Amniotic epithelial cell (primary cell): ENCODE measurements at regions not wholly inside any gene's neighbourhood (a gene's known extent, or its start where the extent isn't known, plus 50 kb on each side); places are given as distances from the start of the nearest gene placed in this dataset.

Experiments
- DNase-seq: peaks from one replicate; pipeline ENCODE4 v3.0.0-alpha.2; 2010; ENCODE audit warnings: low read depth

DNA sequence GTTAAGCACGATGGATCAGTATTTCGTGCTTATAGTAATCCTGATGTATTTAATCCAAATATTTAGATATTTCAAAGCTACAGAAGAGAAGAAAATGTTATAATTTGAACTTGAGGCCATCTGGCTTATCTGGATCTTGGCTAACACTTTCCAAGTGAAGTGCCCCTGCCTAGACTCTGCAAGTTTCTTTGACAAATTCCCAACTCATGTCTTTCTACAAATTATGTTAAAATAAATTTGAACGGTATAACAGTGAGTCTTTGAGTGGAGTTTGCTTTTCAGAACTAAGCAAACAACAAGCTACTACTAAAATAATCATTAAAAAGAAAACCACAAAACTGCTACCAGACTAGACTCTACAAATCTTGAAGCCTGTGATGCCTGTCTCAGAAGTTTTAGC, 374.4 kb upstream of the PRICKLE1 start:
- DNase-seq: no peak

DNA sequence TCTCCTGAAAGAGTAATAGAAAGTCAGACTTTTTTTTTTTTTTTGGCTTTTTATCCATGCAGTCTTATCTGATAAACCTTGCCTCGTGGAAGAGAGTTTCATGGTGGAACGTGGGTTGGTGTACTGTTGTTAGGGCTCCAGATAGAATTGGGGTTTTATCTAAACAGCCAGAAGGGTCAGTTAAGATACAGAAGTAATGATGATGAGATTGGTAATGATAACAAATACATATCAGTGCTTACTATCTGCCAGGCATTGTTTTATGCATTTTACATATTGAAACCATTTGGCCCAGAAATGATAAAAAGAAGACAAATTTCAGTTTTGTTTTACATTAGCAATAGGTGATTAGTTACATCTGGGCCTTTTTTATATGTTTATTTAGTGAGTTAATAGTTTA, 372.8 kb upstream of the PRICKLE1 start:
- no peak for DNase-seq

DNA sequence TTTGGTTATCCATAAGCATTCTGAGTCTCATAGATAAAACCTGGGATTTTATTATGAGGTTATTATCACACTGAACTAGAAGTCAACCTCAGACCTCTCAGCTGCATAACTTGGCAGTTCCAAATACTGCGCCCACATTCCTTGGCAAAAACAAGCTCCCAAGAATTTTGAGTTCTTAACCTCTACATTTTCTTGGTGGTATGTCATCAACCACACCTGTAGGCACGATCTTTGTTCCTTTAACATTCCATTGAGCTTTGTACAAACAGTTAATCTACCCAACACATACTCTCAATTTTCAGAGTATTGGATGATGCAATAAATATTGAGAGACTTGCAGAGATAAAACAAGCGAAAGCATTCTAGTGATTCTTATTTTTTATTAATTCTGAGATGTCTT, 371.8 kb upstream of the PRICKLE1 start:
- DNase-seq: peak; percentile 79

DNA sequence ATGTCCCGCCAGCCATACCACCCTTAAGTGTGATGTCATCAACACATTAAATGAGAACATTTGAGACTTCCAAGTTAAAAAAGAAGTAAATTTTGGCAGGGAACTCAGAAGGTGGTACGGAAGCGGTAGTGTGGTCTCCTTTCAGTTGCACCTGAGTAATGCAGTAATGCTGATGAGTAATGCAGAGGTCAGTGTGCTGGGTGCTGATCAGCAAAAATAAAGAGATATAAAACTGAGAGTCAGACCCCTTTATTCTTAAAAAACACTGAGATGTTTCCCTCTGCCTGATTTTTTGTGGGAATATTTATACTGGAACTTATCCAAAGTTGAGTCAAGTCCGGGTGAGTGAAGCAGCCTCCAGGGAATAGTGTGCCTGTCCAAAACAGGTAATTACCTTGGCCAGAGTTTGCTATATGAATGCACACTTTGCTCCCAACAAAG, 370.6 kb upstream of the PRICKLE1 start:
- no peak for DNase-seq

DNA sequence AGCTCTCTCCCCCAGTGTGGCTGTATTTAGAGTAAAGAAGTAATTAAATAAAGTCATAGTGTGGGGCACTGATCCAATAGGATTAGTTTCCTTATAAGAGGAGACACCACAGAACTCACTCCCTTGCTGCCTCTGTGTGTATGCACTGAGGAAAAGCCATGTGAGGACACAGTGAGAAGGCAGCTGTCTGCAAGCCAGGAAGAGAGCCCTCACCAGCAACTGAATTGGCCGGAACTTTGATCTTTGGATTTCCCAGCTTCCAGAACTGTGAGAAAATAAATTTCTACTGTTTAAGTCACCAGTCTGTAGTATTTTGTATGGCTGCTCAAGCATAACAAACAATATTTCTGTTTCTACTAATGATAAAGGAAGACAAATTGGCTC, 368.7 kb upstream of the PRICKLE1 start:
- DNase-seq: no peak

DNA sequence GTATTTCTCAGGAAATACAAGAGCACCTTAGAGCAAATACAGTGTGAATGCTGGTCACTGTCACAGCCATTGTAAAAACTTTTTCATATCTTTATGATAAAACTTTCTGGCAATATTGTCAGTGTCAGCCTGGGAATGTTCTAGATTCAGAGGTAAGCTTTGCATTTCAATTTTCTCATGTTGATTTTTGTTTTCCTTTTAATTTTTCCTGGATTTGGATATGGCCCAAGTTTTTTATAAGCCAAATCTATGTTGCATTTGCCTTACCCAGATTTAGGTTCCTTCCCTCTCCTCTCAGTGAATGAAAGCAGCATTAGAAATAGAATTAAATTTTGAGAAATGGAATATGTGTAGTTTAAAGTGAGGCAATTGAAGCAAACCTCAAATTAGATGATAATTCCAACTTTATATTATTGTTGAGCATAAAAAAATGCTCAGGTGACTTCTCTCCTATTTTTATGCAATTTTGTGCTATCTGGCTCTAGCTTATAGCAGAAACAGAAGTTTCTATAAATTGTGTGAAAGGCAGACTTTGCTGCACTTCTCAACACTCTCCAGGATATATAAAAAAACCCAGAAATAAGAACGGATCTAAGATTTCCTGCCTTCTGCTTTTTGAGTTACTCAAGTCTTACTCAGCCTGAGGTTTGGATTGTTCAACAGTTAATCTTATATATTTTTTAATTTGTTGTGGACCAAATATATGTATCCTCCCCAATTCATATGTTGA, 368.2 kb upstream of the PRICKLE1 start:
- DNase-seq: no peak

DNA sequence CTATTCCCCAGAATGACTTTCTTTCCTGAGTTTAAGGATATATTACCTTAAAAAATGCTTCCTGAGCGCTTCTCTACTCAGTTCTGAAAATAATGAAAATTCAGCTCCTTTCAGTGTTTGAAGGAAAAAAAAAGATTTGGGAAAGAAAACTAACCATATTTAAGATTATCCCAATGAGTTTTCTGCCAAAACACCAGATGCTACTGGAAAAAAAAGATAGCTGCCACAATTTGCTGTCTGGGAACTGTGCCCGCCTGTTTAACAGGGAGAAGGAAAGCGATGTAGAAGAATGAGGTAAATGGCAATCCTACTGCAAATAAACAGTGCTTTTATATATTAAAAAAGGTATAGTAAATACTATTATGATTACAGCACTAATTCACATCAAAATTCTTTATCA, 367.6 kb upstream of the PRICKLE1 start:
- no peak for DNase-seq

DNA sequence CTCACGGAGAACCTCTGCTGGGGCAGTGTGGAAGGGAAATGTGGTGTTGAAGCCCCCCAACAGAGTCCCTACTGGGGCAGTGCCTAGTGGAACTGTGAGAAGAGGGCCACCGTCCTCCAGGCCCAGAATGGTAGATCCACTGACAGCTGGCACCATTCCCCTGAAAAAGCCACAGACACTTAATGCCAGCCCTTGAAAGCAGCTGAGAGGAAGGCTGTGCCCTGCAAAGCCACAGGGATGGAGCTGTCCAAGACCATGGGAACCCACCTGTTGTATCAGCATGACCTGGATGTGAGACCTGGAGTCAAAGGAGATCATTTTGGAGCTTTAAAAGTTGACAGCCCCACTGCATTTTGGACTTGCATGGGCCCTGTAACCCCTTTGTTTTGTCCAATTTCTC, 363.5 kb upstream of the PRICKLE1 start:
- no peak for DNase-seq

DNA sequence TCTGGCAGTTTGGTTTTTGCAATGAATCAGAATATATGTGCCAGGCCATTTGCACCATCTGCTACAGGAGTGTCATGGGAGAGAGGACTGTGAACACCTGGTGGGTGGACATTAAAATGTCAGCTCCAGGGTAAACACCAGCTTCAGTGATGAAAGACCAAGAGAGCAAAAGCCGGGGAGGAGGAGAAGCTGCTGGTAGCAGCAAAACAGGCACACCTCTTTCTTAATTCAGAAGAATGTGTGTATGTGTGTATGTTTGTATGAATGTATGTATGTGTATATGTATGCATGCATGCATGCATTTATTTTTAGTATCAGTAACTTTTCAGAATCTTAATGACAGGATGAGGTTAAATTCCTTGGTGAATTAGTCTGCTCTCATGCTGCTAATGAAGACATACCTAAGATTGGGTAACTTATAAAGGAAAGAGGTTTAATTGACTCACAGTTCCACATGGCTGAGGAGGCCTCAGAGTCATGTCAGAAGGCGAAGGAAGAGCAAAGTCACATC, 357.4 kb upstream of the PRICKLE1 start:
- DNase-seq: peak; percentile 19

DNA sequence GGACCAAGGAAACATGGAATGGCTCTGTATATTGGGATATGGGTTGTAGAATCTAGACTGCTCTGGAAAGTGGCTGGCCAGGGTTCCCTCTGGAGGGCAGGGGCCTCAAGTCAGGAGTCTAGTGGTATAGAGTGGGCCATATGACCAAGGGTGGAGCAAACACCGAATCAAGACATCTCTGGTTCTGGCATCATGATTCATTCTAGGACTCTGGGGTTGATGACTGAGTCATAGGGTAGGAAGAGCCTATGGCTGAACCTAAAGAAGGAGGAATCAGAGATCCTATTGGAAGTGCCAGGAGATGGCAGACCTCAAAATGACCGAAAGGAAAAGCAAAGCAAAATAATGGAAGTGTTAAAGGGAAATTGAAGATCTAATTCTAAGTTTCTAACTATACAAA, 356.4 kb upstream of the PRICKLE1 start:
- no peak for DNase-seq

DNA sequence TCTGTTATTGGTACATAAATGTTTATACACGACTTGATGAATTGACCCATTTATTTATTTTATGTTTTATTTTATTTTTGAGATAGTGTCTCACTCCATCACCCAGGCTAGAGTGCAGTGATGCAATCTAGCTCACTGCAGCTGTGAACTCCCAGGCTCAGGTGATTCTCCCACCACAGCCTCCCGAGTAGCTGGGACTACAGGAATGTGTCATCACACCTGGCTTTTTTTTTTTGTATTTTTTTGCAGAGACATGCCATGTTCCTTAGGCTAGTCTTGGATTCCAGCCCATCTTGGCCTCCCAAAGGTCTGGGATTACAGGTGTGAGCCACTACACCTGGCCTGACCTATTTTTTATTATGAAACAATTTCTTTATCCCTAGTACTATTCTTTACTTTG, 355.0 kb upstream of the PRICKLE1 start:
- no peak for DNase-seq

DNA sequence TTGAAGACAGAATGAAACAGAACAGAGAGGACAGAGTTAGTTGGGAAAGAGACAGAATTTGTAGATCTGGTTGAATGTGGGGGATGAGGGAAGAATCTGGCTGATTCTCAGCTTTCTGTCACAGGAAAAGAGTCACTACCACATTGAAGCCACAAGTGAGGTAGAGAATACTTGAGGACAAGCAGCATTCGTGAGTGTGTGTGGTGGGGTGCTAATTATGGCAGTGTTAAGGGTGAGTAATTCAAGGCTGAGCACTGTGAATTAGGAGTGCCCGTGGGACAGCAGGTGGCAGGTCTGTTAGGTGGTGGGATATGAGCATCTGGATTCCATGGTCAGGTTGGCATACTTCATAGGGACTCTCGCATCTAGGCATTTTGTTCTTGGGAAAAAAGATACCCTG, 347.4 kb upstream of the PRICKLE1 start:
- no peak for DNase-seq

DNA sequence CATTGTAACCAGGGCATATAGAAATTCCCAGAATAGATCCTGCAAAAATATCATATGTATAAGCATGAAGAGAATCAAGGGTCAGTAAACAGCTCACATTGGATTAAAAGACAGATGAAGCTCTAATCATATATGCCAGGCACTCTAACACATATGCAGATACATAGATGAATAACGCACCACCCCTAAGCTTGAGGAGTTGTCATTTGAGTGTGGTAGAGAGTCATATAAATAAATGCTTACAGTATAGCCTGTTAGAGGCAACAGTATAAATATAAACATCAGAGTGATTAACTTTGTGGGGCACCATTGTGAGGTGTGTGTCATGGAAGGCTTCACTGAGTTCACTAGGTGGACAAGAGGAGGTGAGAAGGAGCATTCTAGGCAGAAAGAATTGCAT, 346.7 kb upstream of the PRICKLE1 start:
- no peak for DNase-seq

DNA sequence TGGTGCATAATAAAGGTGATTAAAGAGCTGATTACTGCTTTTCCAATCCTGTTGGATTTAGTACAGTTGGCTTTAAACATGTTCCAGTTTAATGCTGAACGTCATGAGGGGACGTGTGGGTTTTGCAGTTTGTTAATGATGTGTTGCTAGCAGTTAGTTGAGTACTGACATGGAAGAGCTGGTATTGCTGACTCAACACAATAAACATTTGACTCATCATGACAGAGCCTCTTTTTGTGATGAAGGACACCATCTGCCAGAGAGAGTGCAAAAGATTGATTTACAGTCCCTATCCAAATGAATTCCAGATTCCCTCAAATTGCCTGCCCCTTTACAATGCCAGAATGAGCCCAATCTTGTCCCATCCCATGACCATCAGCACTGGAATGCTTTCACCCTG, 346.2 kb upstream of the PRICKLE1 start:
- DNase-seq: peak; percentile 19

DNA sequence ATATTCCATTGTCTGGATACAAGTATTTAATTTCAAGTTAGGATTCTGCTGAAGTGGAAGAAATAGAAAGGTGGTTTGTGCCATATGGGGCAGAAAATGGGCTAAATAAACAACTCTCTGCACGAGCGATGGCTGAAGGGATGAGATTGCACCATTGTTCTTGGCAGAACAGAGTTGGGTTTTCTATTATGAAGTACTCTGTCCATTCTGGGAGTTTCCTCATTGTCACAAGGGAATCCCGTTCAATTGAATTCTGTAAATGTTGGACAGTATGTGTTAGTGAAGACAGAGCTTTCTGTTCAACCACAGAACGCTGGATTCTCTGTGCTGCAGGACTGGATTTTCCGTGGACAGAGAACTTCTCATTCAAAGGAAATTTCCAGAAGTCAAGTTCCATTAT, 345.5 kb upstream of the PRICKLE1 start:
- DNase-seq: no peak

DNA sequence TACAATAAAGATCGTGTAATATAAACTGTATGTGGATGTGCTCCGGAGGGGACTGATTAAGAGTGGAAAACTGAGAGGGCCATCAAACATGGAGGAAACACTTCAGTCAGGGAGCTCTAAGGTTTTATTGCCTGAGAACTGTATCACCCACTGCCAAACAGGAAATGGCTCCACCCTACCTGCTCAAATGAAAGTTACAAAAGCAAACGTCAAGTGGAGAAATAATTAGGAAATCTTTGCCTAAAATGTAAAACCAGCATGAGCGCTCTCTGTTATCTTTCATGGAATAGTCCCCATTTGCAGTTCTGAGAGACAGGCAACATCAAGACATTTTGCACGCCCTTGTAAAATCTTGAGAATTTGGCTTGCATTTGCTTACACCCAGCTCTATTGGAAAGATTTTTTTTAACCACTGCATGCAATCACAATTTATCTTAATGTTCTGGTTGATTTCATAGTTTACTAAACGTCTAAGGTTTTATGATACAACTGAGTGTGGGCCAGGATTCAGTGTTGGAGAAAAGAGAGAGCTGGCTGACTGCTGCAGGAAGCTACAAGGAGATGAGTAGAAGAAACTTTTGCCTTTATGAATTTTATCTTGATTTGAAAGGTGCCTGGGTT, 344.0 kb upstream of the PRICKLE1 start:
- DNase-seq: no peak

DNA sequence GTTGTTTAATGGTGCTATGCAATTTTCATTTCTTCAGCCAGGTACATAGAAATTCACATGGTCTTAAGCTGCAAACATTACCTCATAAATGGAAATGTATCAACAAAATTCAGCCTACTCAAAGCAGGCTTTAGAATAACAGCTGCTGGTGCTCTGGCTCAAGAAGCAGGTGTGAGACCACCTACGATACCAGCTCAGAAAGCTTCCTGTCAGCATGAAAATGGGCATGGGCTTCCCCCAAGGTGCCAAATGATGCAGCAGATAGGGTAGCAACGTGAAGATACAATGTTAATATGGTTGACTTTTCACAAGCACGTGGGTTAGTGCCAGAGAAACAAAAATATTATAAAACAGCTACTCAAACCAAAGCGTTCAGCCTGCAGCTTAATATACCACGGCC, 343.4 kb upstream of the PRICKLE1 start:
- DNase-seq: no peak

DNA sequence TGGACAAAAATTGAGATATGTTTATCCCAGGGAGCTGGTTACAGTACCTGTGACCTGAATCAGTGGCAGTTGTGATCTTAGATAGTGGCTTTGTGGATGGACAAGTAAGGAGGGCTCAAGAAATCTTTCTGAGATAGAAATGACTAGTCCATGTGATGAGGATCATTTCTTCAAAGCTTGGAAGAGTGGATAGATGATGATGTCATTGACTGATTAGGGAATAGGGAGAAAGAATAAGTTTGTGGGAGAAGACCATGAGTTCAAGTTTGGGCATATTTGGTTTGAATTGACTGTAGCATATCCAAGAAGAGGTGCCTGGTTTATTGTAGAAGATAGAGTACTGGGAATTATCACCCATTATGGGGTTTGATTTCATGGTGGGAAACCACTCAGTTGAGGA, 336.7 kb upstream of the PRICKLE1 start:
- no peak for DNase-seq

DNA sequence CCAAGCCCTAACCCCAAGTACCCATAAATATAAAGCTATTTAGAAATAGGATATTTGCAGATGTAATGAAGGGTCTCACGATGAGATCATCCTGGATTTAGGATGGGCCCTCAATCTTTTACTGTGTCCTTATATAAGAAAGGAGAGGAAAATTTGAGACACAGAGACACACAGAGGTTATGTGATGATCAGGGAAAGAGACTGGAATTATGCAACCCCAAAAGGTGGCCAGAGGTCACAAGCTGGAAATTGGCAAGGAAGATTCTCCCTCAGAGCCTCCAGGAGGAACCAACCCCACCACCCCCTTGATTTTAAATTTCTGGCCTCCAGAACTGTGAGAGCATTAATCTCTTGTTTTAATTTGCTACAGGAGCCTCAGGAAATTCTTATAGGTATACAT, 334.9 kb upstream of the PRICKLE1 start:
- DNase-seq: no peak

DNA sequence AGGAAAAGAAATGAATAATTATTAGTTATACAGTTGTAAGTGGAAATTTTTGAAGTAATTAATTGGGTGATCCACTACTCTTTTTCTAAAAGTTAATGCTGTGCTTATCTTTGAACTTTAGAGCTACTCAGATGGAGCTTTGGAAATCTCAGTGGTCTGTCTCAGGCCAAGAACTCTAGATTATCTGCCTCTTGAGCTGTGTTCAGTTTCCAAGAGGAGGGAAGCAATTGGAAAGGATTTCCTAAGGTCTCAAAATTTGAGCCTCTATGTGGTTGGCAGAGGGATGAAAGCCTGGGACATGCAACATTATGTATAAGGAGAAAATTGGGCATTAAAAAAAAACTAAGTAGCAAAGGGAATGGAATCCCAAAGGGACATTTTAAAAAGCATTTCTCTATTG, 334.0 kb upstream of the PRICKLE1 start:
- DNase-seq: no peak

DNA sequence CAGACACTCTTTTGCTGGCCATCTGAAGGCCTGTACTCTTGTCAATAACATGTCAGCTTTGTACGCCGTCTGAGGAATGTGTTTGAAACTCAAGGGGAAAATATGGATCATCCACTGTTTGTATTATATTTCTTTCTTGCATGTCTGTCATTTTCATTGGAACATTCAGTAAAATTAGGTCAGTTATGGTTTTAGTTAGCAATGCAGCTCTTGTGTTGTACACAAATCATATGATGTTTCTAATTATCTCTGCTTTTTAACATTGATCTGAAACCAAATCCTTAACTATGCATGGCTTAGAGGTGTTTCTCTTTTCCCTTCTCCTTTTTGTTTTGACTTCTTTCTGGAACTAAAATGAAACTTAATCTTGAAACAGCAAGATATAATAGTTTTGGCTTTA, 333.6 kb upstream of the PRICKLE1 start:
- DNase-seq: no peak

DNA sequence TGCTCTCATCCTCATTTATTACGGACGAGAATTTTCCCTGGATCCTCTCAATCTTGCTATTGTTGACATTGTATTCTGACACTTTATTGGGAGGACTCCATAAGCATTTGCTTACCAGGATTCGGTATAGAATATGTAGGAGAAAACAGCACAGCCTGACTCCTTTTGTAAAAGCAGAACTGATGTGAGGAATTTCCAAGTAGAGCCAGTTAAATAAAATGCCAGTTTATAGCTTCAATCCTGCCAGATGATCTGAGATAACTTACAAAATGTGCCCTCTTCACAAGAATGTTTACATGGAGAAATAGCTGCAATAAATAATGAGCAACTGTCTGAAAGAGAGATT, 332.9 kb upstream of the PRICKLE1 start:
- DNase-seq: no peak

DNA sequence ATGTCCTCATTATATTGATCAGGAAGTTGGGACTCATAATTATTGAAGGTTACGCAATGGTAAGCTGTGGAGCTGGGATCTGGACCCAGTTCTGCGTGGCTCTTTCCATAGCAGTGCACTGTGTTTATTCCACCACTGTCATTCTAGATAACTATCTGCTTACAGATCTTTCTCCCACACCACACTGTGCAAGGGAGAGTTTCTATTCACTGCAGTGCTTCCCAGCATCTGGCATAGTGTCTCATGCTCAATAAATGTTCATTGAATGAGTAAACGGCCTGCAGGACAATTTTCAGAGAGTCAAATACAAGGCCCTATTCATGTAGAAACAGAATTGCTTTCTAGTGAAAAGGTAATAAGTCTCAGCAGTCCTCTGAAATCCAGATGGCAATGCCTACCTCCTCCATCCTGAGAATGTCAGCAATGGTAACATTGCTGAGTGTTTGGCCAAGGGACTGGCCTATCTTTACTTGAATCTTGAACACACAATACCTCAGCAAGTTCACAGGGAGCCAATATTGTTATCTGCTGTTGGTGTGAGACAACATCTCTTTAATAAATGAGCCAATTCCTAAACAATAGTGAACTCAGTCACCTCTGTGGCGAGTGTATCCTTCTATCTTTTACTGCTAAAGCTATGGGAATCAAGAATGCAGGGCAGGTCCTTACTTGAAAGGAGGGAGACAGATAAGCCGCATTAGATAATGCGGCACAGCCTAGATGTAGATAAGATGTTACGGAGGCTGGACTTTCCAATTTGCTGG, 332.4 kb upstream of the PRICKLE1 start:
- DNase-seq: peak; percentile 64
